ENCODE measurements at regions not wholly inside any gene's neighbourhood (a gene's known extent, or its start where the extent isn't known, plus 50 kb on each side); places are given as distances from the start of the nearest gene placed in this dataset.
"Not testable (repeated sequence)": the region's sequence is repeated elsewhere in the genome, so short reads cannot be mapped to it uniquely, and the experiment has no call there.

DNA sequence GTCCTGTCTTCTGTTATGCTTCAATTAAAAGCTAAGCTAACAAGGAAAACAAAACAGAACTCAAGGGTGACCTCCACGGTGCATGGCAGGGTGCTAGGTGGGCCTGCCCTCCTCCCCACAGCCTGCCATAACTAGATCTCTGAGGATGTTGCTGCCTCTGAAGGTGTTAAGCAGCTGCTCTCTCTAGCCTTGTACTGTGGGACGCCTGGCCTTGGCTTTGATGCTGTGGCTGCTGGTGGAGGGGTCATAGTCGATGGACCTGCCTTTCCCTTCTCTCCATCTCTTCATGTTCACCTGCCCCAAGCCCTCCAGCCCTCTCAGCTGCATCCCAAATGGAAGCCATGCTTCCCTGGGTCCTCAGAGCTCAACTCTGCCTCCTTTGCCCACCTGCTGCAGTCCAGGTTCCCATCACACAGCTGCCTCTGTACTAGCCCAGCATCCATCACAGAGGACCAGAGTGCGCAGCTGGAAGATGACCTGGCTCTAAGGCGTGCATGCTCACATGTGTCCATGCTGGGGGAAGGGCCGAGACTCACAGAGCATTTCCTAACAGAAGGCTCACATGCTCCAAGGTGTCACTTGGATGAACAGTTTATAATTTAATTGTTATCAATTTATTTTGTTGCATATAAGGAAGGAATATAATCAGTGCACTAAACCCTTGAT lies 180.3 kb upstream of the E2F8 start:
- Mint-ChIP-seq H3K27ac (no peak overlapping the region), H3K9me3 (no peaks in the 10 kb centered on the region), H3K4me1 (ENCODE audit: low read depth) (no peaks in the 10 kb centered on the region), H3K27me3 (peaks cover 11% of the 10 kb centered on the region), H3K36me3 (ENCODE audit: low read depth) (no peaks in the 10 kb centered on the region), H3K4me3 (no peak overlapping the region)
- CTCF ChIA-PET: no interaction called here
- TF ChIP-seq, protein P1, sequence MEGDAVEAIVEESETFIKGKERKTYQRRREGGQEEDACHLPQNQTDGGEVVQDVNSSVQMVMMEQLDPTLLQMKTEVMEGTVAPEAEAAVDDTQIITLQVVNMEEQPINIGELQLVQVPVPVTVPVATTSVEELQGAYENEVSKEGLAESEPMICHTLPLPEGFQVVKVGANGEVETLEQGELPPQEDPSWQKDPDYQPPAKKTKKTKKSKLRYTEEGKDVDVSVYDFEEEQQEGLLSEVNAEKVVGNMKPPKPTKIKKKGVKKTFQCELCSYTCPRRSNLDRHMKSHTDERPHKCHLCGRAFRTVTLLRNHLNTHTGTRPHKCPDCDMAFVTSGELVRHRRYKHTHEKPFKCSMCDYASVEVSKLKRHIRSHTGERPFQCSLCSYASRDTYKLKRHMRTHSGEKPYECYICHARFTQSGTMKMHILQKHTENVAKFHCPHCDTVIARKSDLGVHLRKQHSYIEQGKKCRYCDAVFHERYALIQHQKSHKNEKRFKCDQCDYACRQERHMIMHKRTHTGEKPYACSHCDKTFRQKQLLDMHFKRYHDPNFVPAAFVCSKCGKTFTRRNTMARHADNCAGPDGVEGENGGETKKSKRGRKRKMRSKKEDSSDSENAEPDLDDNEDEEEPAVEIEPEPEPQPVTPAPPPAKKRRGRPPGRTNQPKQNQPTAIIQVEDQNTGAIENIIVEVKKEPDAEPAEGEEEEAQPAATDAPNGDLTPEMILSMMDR (IDR thresholded peaks at IDR 0.05): no peak
- POLR2A ChIA-PET: no interaction called here
- ATAC-seq (no peak), DNase-seq (no peak)
- intact Hi-C loops (cut with micrococcal nuclease): no loop called here

DNA sequence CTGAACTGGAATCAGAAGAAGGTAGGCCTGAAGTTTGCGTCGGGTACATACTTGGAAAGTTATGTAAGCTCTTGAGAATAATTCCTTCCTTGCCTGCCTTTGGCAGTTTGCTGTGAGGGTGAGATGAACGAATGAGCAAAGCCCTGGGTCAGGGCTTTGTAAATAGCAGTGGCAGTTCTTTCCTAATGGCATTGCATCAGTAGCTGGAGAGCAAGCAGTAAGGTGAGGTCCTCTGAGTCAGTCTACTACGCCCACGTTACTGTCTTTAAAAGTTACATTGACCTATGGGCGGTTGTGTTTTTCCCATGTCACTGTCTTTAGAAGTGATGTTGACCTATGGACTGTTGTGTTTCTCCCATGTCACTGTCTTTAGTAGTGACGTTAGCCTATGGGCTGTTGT lies 179.1 kb upstream of the E2F8 start:
- ATAC-seq: no peak
- POLR2A ChIA-PET: no interaction called here

DNA sequence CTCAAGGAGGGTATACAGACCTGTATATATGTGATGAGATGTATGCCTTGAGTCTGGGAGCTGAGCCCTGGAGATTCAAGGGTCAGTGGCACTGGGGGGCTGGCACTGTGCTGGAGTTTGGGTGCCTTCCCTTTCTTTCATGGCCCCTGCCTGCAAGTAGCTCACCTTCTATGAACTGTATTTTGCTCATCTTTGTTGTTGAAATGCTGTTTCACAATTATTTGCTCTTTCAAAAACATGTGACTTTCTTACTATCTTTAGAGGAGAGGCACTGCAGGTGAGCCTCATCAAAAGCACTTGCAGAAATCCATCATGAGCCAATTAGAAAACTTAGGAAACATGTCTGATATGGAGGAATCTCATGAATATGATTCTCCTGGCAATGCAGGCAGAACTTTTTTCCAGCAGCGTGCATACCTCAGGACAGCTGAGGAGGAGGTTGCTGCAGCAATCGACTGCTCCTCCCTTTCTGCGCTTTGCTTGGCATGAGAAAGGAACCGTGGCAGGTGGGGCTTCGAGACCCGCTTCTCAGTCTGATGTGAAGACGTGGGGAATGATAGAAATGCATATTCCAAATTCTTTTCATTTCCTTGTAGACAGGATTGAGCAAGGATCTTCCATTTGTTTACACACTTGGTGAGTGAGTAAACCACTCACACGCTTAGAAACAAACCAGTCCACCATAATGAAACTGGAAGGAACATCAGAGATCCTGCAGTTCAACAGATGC lies 178.4 kb upstream of the E2F8 start:
- Mint-ChIP-seq H3K27me3 (peaks cover 9% of the 10 kb centered on the region), H3K4me1 (ENCODE audit: low read depth) (no peaks in the 10 kb centered on the region), H3K4me3 (no peak overlapping the region), H3K9me3 (no peaks in the 10 kb centered on the region), H3K27ac (no peak overlapping the region), H3K36me3 (ENCODE audit: low read depth) (no peaks in the 10 kb centered on the region)
- CTCF ChIA-PET: no interaction called here
- no peak for ATAC-seq
- POLR2A ChIA-PET: no interaction called here
- intact Hi-C loops (cut with micrococcal nuclease): no loop called here
- no peak for DNase-seq
- TF ChIP-seq, protein P1 (IDR thresholded peaks at IDR 0.05): no peak

More for the DNA sequence above, 179.1 kb upstream of the E2F8 start:
- Mint-ChIP-seq H3K27ac (no peak overlapping the region), H3K9me3 (no peaks in the 10 kb centered on the region), H3K4me3 (no peak overlapping the region), H3K27me3 (peaks cover 7% of the 10 kb centered on the region), H3K4me1 (ENCODE audit: low read depth) (no peaks in the 10 kb centered on the region), H3K36me3 (ENCODE audit: low read depth) (no peaks in the 10 kb centered on the region)
- TF ChIP-seq, protein P1 (IDR thresholded peaks at IDR 0.05): no peak
- intact Hi-C loops (cut with micrococcal nuclease): no loop called here
- CTCF ChIA-PET: no interaction called here
- DNase-seq: no peak

DNA sequence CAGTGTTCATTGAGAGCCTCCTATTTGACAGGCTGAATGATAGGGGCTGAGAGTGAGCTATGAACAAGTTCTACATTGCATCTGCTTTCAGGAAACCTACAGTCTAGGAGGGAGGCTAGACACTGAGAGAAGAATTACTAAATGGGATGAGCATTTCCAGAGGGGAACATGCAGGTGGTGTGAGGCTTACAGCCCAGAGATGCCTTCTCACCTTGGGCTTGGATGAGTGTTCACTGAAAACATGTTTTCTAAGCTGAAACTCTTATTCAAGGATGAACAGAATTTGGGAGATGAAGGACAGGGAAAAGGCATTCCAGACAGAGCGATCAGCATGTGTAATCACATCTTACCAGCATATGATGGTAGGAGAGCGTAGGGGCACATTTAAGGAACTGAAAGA lies 177.5 kb upstream of the E2F8 start:
- Mint-ChIP-seq H3K4me1 (ENCODE audit: low read depth) (no peaks in the 10 kb centered on the region), H3K4me3 (no peak overlapping the region), H3K27me3 (peaks cover 9% of the 10 kb centered on the region), H3K36me3 (ENCODE audit: low read depth) (no peaks in the 10 kb centered on the region), H3K27ac (no peak overlapping the region), H3K9me3 (no peaks in the 10 kb centered on the region)
- CTCF ChIA-PET: no interaction called here
- POLR2A ChIA-PET: no interaction called here
- TF ChIP-seq, protein P1 (IDR thresholded peaks at IDR 0.05): no peak
- intact Hi-C loops (cut with micrococcal nuclease): no loop called here
- no peak for ATAC-seq
- DNase-seq: no peak

DNA sequence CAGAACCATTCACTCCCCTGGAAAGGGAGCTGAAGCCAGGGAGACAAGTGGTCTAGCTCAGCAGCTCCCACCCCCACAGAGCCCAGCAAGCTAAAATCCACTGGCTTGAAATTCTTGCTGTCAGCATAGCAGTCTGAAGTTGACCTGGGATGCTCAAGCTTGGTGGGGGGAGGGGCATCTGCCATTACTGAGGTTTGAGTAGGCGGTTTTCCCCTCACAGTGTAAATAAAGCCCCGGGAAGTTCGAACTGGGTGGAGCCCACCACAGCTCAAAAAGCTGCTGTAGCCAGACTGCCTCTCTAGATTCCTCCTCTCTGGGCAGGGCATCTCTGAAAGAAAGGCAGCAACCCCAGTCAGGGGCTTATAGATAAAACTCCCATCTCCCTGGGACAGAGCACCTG lies 171.3 kb upstream of the E2F8 start:
- H3K27me3 Mint-ChIP-seq; intact Hi-C loops (cut with micrococcal nuclease); DNase-seq; H3K36me3 Mint-ChIP-seq (ENCODE audit: low read depth); H3K4me1 Mint-ChIP-seq (ENCODE audit: low read depth); CTCF ChIA-PET; H3K4me3 Mint-ChIP-seq; ATAC-seq; POLR2A ChIA-PET; H3K9me3 Mint-ChIP-seq; H3K27ac Mint-ChIP-seq: not testable (repeated sequence)
